Endodermal cell (in vitro differentiated cells): ENCODE measurements at regions not wholly inside any gene's neighbourhood (a gene's known extent, or its start where the extent isn't known, plus 50 kb on each side); places are given as distances from the start of the nearest gene placed in this dataset.

Experiments
- DNase-seq: peaks from one replicate; pipeline ENCODE4 v3.0.0-alpha.2; 2017
- H3K27ac ChIP-seq: 2 replicates; pipeline ENCODE4 v1.5.1; 2013; ENCODE audit warnings: mild to moderate bottlenecking, low read depth, low read length, moderate library complexity
- H3K27me3 ChIP-seq: 2 replicates; pipeline ENCODE4 v1.6.1; 2013; ENCODE audit warnings: mild to moderate bottlenecking, low read length, moderate library complexity; ENCODE audit not compliant: insufficient read depth, control insufficient read depth, poor library complexity, severe bottlenecking
- H3K36me3 ChIP-seq: 2 replicates; pipeline ENCODE4 v1.7.0; 2013; ENCODE audit warnings: mild to moderate bottlenecking, low read length, moderate library complexity; ENCODE audit not compliant: control insufficient read depth, insufficient read depth
- H3K4me1 ChIP-seq: one replicate; pipeline ENCODE4 v1.7.0; 2013; ENCODE audit warnings: low read length; ENCODE audit not compliant: control insufficient read depth, insufficient read depth
- H3K4me3 ChIP-seq: 2 replicates; pipeline ENCODE4 v1.5.1; 2013; ENCODE audit warnings: mild to moderate bottlenecking, low read length, moderate library complexity
- H3K9ac ChIP-seq: 2 replicates; pipeline ENCODE4 v1.6.1; 2013; ENCODE audit warnings: mild to moderate bottlenecking, low read length, moderate library complexity; ENCODE audit not compliant: poor library complexity, severe bottlenecking; ENCODE audit errors: extremely low read depth
- H3K9me3 ChIP-seq: 2 replicates; pipeline ENCODE4 v1.6.1; 2013; ENCODE audit warnings: mild to moderate bottlenecking, low read length, moderate library complexity; ENCODE audit not compliant: control insufficient read depth
- H3K27ac Mint-ChIP-seq: 2 replicates; pipeline ENCODE4 v1.8.0; 2020; ENCODE audit warnings: mixed read lengths
- H3K27me3 Mint-ChIP-seq: 2 replicates; pipeline ENCODE4 v1.8.0; 2021; ENCODE audit warnings: mild to moderate bottlenecking, mixed read lengths; ENCODE audit not compliant: insufficient read depth
- H3K36me3 Mint-ChIP-seq: 2 replicates; pipeline ENCODE4 v1.8.0; 2020; ENCODE audit warnings: low read depth, mixed read lengths
- H3K4me1 Mint-ChIP-seq: 2 replicates; pipeline ENCODE4 v1.8.0; 2020; ENCODE audit warnings: mixed read lengths
- H3K4me3 Mint-ChIP-seq: 2 replicates; pipeline ENCODE4 v1.8.0; 2020; ENCODE audit warnings: mild to moderate bottlenecking, moderate library complexity, mixed read lengths
- H3K9me3 Mint-ChIP-seq: 2 replicates; pipeline ENCODE4 v1.8.0; 2020; ENCODE audit warnings: mild to moderate bottlenecking, mixed read lengths
- CTCF ChIP-seq: fragments of 200-600 bp; sonication (generic); conservative IDR thresholded peaks from 2 replicates; pipeline ENCODE4 v1.5.0; 2021; ENCODE audit warnings: antibody characterized with exemption, mild to moderate bottlenecking
- WGBS, 2 experiments: methylation state at CpG; one replicate each; pipeline versions ENCODE4 v1.1.5 to v1.1.7; 2013; ENCODE audit warnings: missing lambda C conversion rate in 2 of 2, mixed read lengths in 1 of 2; ENCODE audit not compliant: insufficient coverage in 1 of 2, insufficient read length in 1 of 2; 5-methylcytosine and 5-hydroxymethylcytosine counted together

GRCh38 chr13:67829641-67830040 lies 599.5 kb upstream of the PCDH9 start:
- TF ChIP-seq CTCF, result no peak
- H3K9ac ChIP-seq, result no peak overlapping the region
- no peak overlapping the region for H3K27ac ChIP-seq
- H3K36me3 Mint-ChIP-seq, result no peaks in the 10 kb centered on the region
- H3K27me3 ChIP-seq, result no peaks in the 10 kb centered on the region
- H3K4me3 Mint-ChIP-seq, result no peak overlapping the region
- no peak overlapping the region for H3K27ac Mint-ChIP-seq
- peak; percentile 36 for DNase-seq
- no peaks in the 10 kb centered on the region for H3K36me3 ChIP-seq
- WGBS, 2 experiments, result 73 to 76% methylated on average over 2 to 3 of the region's 3 CpGs
- no peaks in the 10 kb centered on the region for H3K9me3 ChIP-seq
- no peak overlapping the region for H3K4me3 ChIP-seq
- no peaks in the 10 kb centered on the region for H3K9me3 Mint-ChIP-seq
- H3K4me1 Mint-ChIP-seq, result no peaks in the 10 kb centered on the region
- H3K4me1 ChIP-seq, result no peaks in the 10 kb centered on the region
- H3K27me3 Mint-ChIP-seq, result no peaks in the 10 kb centered on the region

- TF ChIP-seq CTCF, result no peak
- H3K27me3 ChIP-seq, result no peaks in the 10 kb centered on the region
- H3K4me3 ChIP-seq, result no peak overlapping the region
- no peak overlapping the region for H3K9ac ChIP-seq
- Mint-ChIP-seq H3K4me3 (no peak overlapping the region), H3K36me3 (no peaks in the 10 kb centered on the region), H3K27ac (no peak overlapping the region), H3K4me1 (no peaks in the 10 kb centered on the region), H3K9me3 (no peaks in the 10 kb centered on the region), H3K27me3 (no peaks in the 10 kb centered on the region)
- no peak for DNase-seq
- H3K4me1 ChIP-seq, result no peaks in the 10 kb centered on the region
- H3K36me3 ChIP-seq, result no peaks in the 10 kb centered on the region
- H3K9me3 ChIP-seq, result no peaks in the 10 kb centered on the region
- H3K27ac ChIP-seq, result no peak overlapping the region
These were observed 597.9 kb upstream of the PCDH9 start for GRCh38 chr13:67827992-67828391.

GRCh38 chr13:67821606-67822005 lies 591.5 kb upstream of the PCDH9 start:
- no peaks in the 10 kb centered on the region for H3K27me3 ChIP-seq
- H3K4me1 ChIP-seq, result no peaks in the 10 kb centered on the region
- H3K4me3 Mint-ChIP-seq, result no peak overlapping the region
- no peak overlapping the region for H3K9ac ChIP-seq
- TF ChIP-seq CTCF, result no peak
- no peaks in the 10 kb centered on the region for H3K4me1 Mint-ChIP-seq
- H3K27me3 Mint-ChIP-seq, result no peaks in the 10 kb centered on the region
- DNase-seq, result no peak
- no peak overlapping the region for H3K27ac Mint-ChIP-seq
- no peak overlapping the region for H3K4me3 ChIP-seq
- no peaks in the 10 kb centered on the region for H3K9me3 Mint-ChIP-seq
- no peaks in the 10 kb centered on the region for H3K36me3 ChIP-seq
- H3K36me3 Mint-ChIP-seq, result no peaks in the 10 kb centered on the region
- H3K27ac ChIP-seq, result no peak overlapping the region
- H3K9me3 ChIP-seq, result no peaks in the 10 kb centered on the region
- WGBS, 2 experiments, result 85% methylated on average over 2 of the region's 2 CpGs; no CpG with 5 or more reads in 1 of the 2 experiments
